ENCODE measurements at regions not wholly inside any gene's neighbourhood (a gene's known extent, or its start where the extent isn't known, plus 50 kb on each side); places are given as distances from the start of the nearest gene placed in this dataset.

- no peaks in the 10 kb centered on the region for H3K4me1 ChIP-seq (ENCODE audit: control insufficient read depth, extremely low read depth, insufficient read depth, low read length)
- dilution Hi-C loops (cut with MboI; ENCODE audit: extremely low pct_ligation_motif_present, low sequenced_read_pairs): no loop called here
- no peaks in the 10 kb centered on the region for H3K27me3 ChIP-seq (ENCODE audit: control insufficient read depth in 2 of 2, insufficient read depth in 2 of 2, low read length in 2 of 2)
- H3K4me3 ChIP-seq (replicated peaks in 1 of 3; ENCODE audit: insufficient read depth in 1 of 3, low read depth in 1 of 3, low read length in 3 of 3): no peak overlapping the region
- no peak overlapping the region for H3K27ac ChIP-seq (ENCODE audit: insufficient read depth, low read depth, low read length)
- DNase-seq (ENCODE audit: low read depth, low spot score) (no peak), FAIRE-seq (no peak)
- H3K9ac ChIP-seq (replicated peaks; ENCODE audit: extremely low read depth, insufficient read depth, low read length): no peak overlapping the region
- no peaks in the 10 kb centered on the region for H3K9me1 ChIP-seq (replicated peaks; ENCODE audit: control insufficient read depth, extremely low read depth, insufficient read depth, low read length)
- intact Hi-C loops (cut with micrococcal nuclease): no loop called here
- H2AFZ ChIP-seq (ENCODE audit: low read depth, low read length): no peak overlapping the region
- ChIA-PET CTCF (interaction anchor here (0.6 to 1.1 kb wide), 2 partner anchors 310 to 648 kb away, joined by 3 to 4 read pairs; no protein-coding TSS in a partner anchor), POLR2A (no interaction called here)
- no peak for TF ChIP-seq JUN (IDR thresholded peaks at IDR 0.05; ENCODE audit: borderline replicate concordance, insufficient read depth, insufficient read length, low read depth)
- TF ChIP-seq GATA2 (IDR thresholded peaks at IDR 0.05; ENCODE audit: insufficient read depth, insufficient read length, low read depth, low read length): no peak
- no peak for TF ChIP-seq POLR2AphosphoS5 (IDR thresholded peaks at IDR 0.05; ENCODE audit: insufficient read depth, low read depth, low read length)
- TF ChIP-seq MAX (IDR thresholded peaks at IDR 0.05; ENCODE audit: insufficient read depth, insufficient read length): no peak
- no peak for TF ChIP-seq MYC (IDR thresholded peaks at IDR 0.05; ENCODE audit: low read depth, low read length)
- TF ChIP-seq FOS (IDR thresholded peaks at IDR 0.05; ENCODE audit: borderline replicate concordance, insufficient read depth, low read length): no peak
- no peak for TF ChIP-seq EZH2 (IDR thresholded peaks at IDR 0.05; ENCODE audit: borderline replicate concordance, low read depth, low read length, severe bottlenecking)
- no peak for TF ChIP-seq POLR2A (IDR thresholded peaks at IDR 0.05; ENCODE audit: low read depth, low read length)
- TF ChIP-seq CTCF (IDR thresholded peaks at IDR 0.05; ENCODE audit: extremely low read depth in 1 of 2, insufficient read depth in 1 of 2, low read depth in 1 of 2, low read length in 2 of 2): no peak
- no peaks in the 10 kb centered on the region for H3K79me2 ChIP-seq (ENCODE audit: control insufficient read depth, insufficient read depth, low read length)
- H3K36me3 ChIP-seq (ENCODE audit: control insufficient read depth in 2 of 2, extremely low read depth in 1 of 2, insufficient read depth in 2 of 2, low read length in 2 of 2): no peaks in the 10 kb centered on the region
- no peaks in the 10 kb centered on the region for H3K9me3 ChIP-seq (replicated peaks; ENCODE audit: control insufficient read depth, insufficient read depth, low read length)
- H3K4me2 ChIP-seq (ENCODE audit: insufficient read depth, low read length): no peak overlapping the region
- no TSS peak for BruUV-seq (replicated peaks)
- H4K20me1 ChIP-seq (replicated peaks; ENCODE audit: control insufficient read depth, extremely low read depth, insufficient read depth, low read length): no peaks in the 10 kb centered on the region
Measured at GRCh38 chr14:98955036-98955740, 316.8 kb downstream of the BCL11B start.
